ENCODE measurements at regions not wholly inside any gene's neighbourhood (a gene's known extent, or its start where the extent isn't known, plus 50 kb on each side); places are given as distances from the start of the nearest gene placed in this dataset.
"Not testable (repeated sequence)": the region's sequence is repeated elsewhere in the genome, so short reads cannot be mapped to it uniquely, and the experiment has no call there.

GRCh38 chr5:33205727-33206410 is 234.9 kb upstream of the TARS1 start:
- no peak overlapping the region for H3K4me3 ChIP-seq (ENCODE audit: low read depth, poor library complexity, severe bottlenecking)
- DNase-seq (ENCODE audit: low spot score in 2 of 2), result no peak
- WGBS, 2 donors, result 75 to 76% methylated on average over 1 of the region's 1 CpG
- intact Hi-C loops (cut with DNase I; ENCODE audit: low total_unique reads), result no loop called here
- TF ChIP-seq, protein P1, sequence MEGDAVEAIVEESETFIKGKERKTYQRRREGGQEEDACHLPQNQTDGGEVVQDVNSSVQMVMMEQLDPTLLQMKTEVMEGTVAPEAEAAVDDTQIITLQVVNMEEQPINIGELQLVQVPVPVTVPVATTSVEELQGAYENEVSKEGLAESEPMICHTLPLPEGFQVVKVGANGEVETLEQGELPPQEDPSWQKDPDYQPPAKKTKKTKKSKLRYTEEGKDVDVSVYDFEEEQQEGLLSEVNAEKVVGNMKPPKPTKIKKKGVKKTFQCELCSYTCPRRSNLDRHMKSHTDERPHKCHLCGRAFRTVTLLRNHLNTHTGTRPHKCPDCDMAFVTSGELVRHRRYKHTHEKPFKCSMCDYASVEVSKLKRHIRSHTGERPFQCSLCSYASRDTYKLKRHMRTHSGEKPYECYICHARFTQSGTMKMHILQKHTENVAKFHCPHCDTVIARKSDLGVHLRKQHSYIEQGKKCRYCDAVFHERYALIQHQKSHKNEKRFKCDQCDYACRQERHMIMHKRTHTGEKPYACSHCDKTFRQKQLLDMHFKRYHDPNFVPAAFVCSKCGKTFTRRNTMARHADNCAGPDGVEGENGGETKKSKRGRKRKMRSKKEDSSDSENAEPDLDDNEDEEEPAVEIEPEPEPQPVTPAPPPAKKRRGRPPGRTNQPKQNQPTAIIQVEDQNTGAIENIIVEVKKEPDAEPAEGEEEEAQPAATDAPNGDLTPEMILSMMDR (IDR thresholded peaks at IDR 0.05), result no peak
- TF ChIP-seq POLR2A (IDR thresholded peaks at IDR 0.05), result no peak

GRCh38 chr5:33206962-33207506 is 233.7 kb upstream of the TARS1 start:
- intact Hi-C loops (cut with DNase I; ENCODE audit: low total_unique reads), result no loop called here
- 88 to 90% methylated on average over 3 of the region's 3 CpGs for WGBS, 2 donors
- H3K4me3 ChIP-seq (ENCODE audit: low read depth, poor library complexity, severe bottlenecking), result no peak overlapping the region
- no peak for TF ChIP-seq POLR2A (IDR thresholded peaks at IDR 0.05)
- TF ChIP-seq, protein P1 (IDR thresholded peaks at IDR 0.05), result no peak
- no peak for DNase-seq (ENCODE audit: low spot score in 2 of 2)

DNA sequence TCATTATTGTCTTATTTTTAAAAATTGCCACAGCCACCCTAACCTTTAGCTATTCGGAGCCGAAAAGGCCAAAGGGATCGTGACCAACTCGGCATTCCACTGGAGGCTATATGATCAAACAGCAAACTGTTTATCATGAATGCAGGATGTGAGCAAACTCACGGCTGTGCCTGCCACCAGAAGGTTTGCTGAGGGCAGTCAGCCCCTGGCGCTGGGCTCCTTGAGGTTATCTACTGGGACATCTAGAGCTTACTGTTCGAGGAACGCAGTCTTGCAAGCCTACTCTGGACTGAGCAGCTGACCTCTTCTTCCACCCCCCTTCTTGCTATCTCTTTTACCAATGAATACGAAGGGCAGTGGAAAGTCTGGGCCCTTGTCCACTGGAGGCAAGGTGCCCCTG is 231.5 kb upstream of the TARS1 start:
- TF ChIP-seq, protein P1 (IDR thresholded peaks at IDR 0.05), result no peak
- no peak for TF ChIP-seq POLR2A (IDR thresholded peaks at IDR 0.05)
- WGBS, 2 donors, result 79 to 84% methylated on average over 9 of the region's 9 CpGs
- DNase-seq (ENCODE audit: low spot score in 2 of 2), result no peak
- intact Hi-C loops (cut with DNase I; ENCODE audit: low total_unique reads), result no loop called here
- H3K4me3 ChIP-seq (ENCODE audit: low read depth, poor library complexity, severe bottlenecking), result no peak overlapping the region

GRCh38 chr5:33210221-33210620 is 230.5 kb upstream of the TARS1 start:
- DNase-seq (ENCODE audit: low spot score in 2 of 2); H3K4me3 ChIP-seq (ENCODE audit: low read depth, poor library complexity, severe bottlenecking); intact Hi-C loops (cut with DNase I; ENCODE audit: low total_unique reads): not testable (repeated sequence)

DNA sequence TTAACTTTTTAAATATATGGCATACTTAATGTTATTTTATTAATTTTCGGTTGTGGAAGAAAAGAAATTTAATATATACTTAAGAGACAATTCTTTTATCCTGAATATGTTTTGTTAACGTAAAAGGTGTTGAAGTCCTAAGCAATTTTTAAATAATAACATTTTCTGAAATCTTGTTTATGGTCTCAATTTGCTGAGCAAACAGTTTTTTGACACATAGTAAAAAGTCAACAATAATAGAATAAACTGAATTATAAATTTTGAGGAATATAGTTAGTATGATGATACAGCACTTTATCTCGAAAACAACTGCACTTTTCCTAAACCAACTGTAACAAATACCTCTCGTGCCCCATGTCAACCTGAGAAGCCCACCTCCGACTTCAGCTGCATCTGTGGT is 229.8 kb upstream of the TARS1 start:
- TF ChIP-seq, protein P1 (IDR thresholded peaks at IDR 0.05), result no peak
- TF ChIP-seq POLR2A (IDR thresholded peaks at IDR 0.05), result no peak
- DNase-seq (ENCODE audit: low spot score in 2 of 2), result no peak

DNA sequence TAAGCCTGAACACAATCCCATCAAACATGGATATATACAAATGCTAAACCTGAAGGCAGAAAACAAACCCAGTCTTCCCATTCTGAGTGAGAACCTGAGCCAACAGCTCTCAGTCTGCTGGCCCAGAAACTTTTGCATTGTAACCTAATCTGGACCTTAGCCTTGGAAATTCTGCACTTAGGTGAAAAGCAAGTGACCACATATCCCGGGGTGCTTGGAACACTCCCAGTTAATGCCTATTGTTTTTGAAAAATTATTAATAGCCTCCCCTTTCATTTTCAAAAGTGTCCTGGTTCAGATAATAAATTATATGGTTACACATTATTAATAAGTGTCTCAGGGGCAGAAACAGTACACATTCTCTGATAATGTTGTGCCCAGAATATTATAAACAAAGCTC is 228.3 kb upstream of the TARS1 start:
- no peak for DNase-seq (ENCODE audit: low spot score in 2 of 2)
- whole genome bisulfite sequencing, 2 donors, result 33 to 52% methylated on average over 1 of the region's 1 CpG
- intact Hi-C loops (cut with DNase I; ENCODE audit: low total_unique reads), result no loop called here
- H3K4me3 ChIP-seq (ENCODE audit: low read depth, poor library complexity, severe bottlenecking), result no peak overlapping the region
- TF ChIP-seq POLR2A (IDR thresholded peaks at IDR 0.05), result no peak
- TF ChIP-seq, protein P1 (IDR thresholded peaks at IDR 0.05), result no peak

More for the DNA sequence above, 229.8 kb upstream of the TARS1 start:
- no peak overlapping the region for H3K4me3 ChIP-seq (ENCODE audit: low read depth, poor library complexity, severe bottlenecking)
- 89 to 94% methylated on average over 5 of the region's 5 CpGs for WGBS, 2 donors
- intact Hi-C loops (cut with DNase I; ENCODE audit: low total_unique reads), result no loop called here

Data from lower leg skin (tissue), 4 donors.